ENCODE measurements at regions not wholly inside any gene's neighbourhood (a gene's known extent, or its start where the extent isn't known, plus 50 kb on each side); places are given as distances from the start of the nearest gene placed in this dataset.

- no peak for DNase-seq (ENCODE audit: low read depth, low spot score)
- TF ChIP-seq CTCF (conservative IDR thresholded peaks at IDR 0.05) = no peak
- Mint-ChIP-seq H3K4me1 (peaks cover 9% of the 10 kb centered on the region), H3K36me3 (ENCODE audit: low read depth) (peaks cover 6% of the 10 kb centered on the region), H3K27ac (ENCODE audit: unreplicated experiment) (no peak overlapping the region), H3K27me3 (ENCODE audit: low read depth) (no peaks in the 10 kb centered on the region), H3K4me3 (no peak overlapping the region), H3K9me3 (no peaks in the 10 kb centered on the region)
These were observed 560.4 kb upstream of the MCTP2 start for GRCh38 chr15:93670931-93671330.

GRCh38 chr15:93664213-93664956, 567.0 kb upstream of the MCTP2 start:
- Mint-ChIP-seq H3K4me1 (peaks cover 22% of the 10 kb centered on the region), H3K27me3 (ENCODE audit: low read depth) (no peaks in the 10 kb centered on the region), H3K9me3 (no peaks in the 10 kb centered on the region), H3K36me3 (ENCODE audit: low read depth) (no peaks in the 10 kb centered on the region), H3K4me3 (no peak overlapping the region), H3K27ac (ENCODE audit: unreplicated experiment) (peak overlapping the region; percentile 66)
- no peak for DNase-seq (ENCODE audit: low read depth, low spot score)
- TF ChIP-seq CTCF (conservative IDR thresholded peaks at IDR 0.05) = no peak

- DNase-seq (ENCODE audit: low read depth, low spot score) = no peak
- no peaks in the 10 kb centered on the region for H3K36me3 Mint-ChIP-seq (ENCODE audit: low read depth)
- TF ChIP-seq CTCF (conservative IDR thresholded peaks at IDR 0.05) = no peak
- H3K27ac Mint-ChIP-seq (ENCODE audit: unreplicated experiment) = no peak overlapping the region
- no peaks in the 10 kb centered on the region for H3K27me3 Mint-ChIP-seq (ENCODE audit: low read depth)
- H3K9me3 Mint-ChIP-seq = no peaks in the 10 kb centered on the region
- H3K4me3 Mint-ChIP-seq = no peak overlapping the region
- peaks cover 22% of the 10 kb centered on the region for H3K4me1 Mint-ChIP-seq
These were observed 569.0 kb upstream of the MCTP2 start for GRCh38 chr15:93662162-93662885.

GRCh38 chr15:93658026-93658816, 569.2 kb upstream of the RGMA start:
- no peaks in the 10 kb centered on the region for H3K36me3 Mint-ChIP-seq (ENCODE audit: low read depth)
- no peak for DNase-seq (ENCODE audit: low read depth, low spot score)
- no peak for TF ChIP-seq CTCF (conservative IDR thresholded peaks at IDR 0.05)
- no peaks in the 10 kb centered on the region for H3K9me3 Mint-ChIP-seq
- peaks cover 5% of the 10 kb centered on the region for H3K4me1 Mint-ChIP-seq
- H3K27ac Mint-ChIP-seq (ENCODE audit: unreplicated experiment) = no peak overlapping the region
- no peak overlapping the region for H3K4me3 Mint-ChIP-seq
- no peaks in the 10 kb centered on the region for H3K27me3 Mint-ChIP-seq (ENCODE audit: low read depth)

GRCh38 chr15:93656041-93656440, 567.0 kb upstream of the RGMA start:
- Mint-ChIP-seq H3K27ac (ENCODE audit: unreplicated experiment) (no peak overlapping the region), H3K9me3 (peaks cover 10% of the 10 kb centered on the region), H3K36me3 (ENCODE audit: low read depth) (peaks cover 9% of the 10 kb centered on the region), H3K4me3 (no peak overlapping the region), H3K27me3 (ENCODE audit: low read depth) (no peaks in the 10 kb centered on the region), H3K4me1 (no peaks in the 10 kb centered on the region)
- TF ChIP-seq CTCF (conservative IDR thresholded peaks at IDR 0.05) = no peak
- no peak for DNase-seq (ENCODE audit: low read depth, low spot score)

All from neural crest cell (in vitro differentiated cells).